Liver (tissue), 3 donors: ENCODE measurements at regions not wholly inside any gene's neighbourhood (a gene's known extent, or its start where the extent isn't known, plus 50 kb on each side); places are given as distances from the start of the nearest gene placed in this dataset.

Experiments
- JUND ChIP-seq, 2 donors: IDR thresholded peaks; 2 replicates each; pipeline ENCODE4 v1.6.1; 2016; ENCODE audit warnings: antibody characterized with exemption in 2 of 2
- SP1 ChIP-seq: IDR thresholded peaks from 2 replicates; pipeline ENCODE4 v1.6.1; 2018; ENCODE audit warnings: antibody characterized with exemption, mild to moderate bottlenecking
- TF ChIP-seq, protein P1 (sequence below): fragments of 150-350 bp; IDR thresholded peaks from 2 replicates; pipeline ENCODE4 v1.5.1; 2017; ENCODE audit warnings: improper control_type of control experiment, low read depth, low read length; ENCODE audit not compliant: missing input control
- TF ChIP-seq, protein P2 (sequence below): IDR thresholded peaks from 2 replicates; pipeline ENCODE4 v1.6.1; 2016; ENCODE audit warnings: antibody characterized with exemption
- TF ChIP-seq, protein P3 (sequence below): IDR thresholded peaks from 2 replicates; pipeline ENCODE4 v1.6.1; 2016; ENCODE audit warnings: antibody characterized with exemption
- donor health status: healthy.
- donor health status: healthy.

DNA sequence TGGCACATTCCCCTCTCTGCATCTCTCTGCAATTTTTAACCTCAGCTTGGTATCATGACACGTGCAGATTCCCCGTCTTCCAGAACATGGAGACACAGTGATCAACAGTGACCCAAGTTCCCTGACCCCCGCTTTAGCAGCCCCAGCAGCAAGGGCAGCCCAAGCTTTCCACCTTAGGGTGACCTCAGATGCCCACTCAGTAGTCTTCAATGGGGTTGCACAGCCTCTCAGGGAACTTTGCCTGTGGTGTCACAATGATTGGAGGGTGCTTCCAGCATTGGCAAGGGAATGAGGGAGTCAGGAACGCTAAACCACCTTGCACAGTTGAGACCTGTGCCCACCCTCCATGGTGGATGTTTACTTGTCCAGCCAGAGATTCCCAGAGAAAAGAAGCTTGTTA lies 287.1 kb upstream of the CDH4 start:
- TF ChIP-seq SP1 (no peak), JUND (IDR thresholded peaks at IDR 0.05) (no peak)
- TF ChIP-seq, protein P1, sequence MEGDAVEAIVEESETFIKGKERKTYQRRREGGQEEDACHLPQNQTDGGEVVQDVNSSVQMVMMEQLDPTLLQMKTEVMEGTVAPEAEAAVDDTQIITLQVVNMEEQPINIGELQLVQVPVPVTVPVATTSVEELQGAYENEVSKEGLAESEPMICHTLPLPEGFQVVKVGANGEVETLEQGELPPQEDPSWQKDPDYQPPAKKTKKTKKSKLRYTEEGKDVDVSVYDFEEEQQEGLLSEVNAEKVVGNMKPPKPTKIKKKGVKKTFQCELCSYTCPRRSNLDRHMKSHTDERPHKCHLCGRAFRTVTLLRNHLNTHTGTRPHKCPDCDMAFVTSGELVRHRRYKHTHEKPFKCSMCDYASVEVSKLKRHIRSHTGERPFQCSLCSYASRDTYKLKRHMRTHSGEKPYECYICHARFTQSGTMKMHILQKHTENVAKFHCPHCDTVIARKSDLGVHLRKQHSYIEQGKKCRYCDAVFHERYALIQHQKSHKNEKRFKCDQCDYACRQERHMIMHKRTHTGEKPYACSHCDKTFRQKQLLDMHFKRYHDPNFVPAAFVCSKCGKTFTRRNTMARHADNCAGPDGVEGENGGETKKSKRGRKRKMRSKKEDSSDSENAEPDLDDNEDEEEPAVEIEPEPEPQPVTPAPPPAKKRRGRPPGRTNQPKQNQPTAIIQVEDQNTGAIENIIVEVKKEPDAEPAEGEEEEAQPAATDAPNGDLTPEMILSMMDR: no peak
- TF ChIP-seq, protein P2, sequence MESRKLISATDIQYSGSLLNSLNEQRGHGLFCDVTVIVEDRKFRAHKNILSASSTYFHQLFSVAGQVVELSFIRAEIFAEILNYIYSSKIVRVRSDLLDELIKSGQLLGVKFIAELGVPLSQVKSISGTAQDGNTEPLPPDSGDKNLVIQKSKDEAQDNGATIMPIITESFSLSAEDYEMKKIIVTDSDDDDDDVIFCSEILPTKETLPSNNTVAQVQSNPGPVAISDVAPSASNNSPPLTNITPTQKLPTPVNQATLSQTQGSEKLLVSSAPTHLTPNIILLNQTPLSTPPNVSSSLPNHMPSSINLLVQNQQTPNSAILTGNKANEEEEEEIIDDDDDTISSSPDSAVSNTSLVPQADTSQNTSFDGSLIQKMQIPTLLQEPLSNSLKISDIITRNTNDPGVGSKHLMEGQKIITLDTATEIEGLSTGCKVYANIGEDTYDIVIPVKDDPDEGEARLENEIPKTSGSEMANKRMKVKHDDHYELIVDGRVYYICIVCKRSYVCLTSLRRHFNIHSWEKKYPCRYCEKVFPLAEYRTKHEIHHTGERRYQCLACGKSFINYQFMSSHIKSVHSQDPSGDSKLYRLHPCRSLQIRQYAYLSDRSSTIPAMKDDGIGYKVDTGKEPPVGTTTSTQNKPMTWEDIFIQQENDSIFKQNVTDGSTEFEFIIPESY: no peak
- TF ChIP-seq, protein P3, sequence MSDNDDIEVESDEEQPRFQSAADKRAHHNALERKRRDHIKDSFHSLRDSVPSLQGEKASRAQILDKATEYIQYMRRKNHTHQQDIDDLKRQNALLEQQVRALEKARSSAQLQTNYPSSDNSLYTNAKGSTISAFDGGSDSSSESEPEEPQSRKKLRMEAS: no peak
